Endothelial cell of umbilical vein (primary cell): ENCODE measurements at regions not wholly inside any gene's neighbourhood (a gene's known extent, or its start where the extent isn't known, plus 50 kb on each side); places are given as distances from the start of the nearest gene placed in this dataset.

ENCODE experiments used
- BruUV-seq: library from RNA; stranded (reverse); fragments of 400-500 nt; replicated peaks from 2 replicates; lab custom pipeline; 2021; lab: Mats Ljungman, UMichigan
- CTCF ChIA-PET: fragments of 300-600, 350-600 bp; sonication (Branson Sonifier 250); formaldehyde crosslinking; loops from one replicate; lab custom pipeline; 2021; ENCODE audit warnings: antibody characterized with exemption, inconsistent platforms; lab: Charles Lee
- POLR2A ChIA-PET: fragments of 300-600, 350-600 bp; sonication (Branson Sonifier 250); formaldehyde crosslinking; loops from one replicate; lab custom pipeline; 2021; ENCODE audit warnings: antibody characterized with exemption, inconsistent platforms; lab: Charles Lee
- DNase-seq: peaks from one replicate; pipeline ENCODE4 v3.0.0-alpha.2; 2011; ENCODE audit warnings: low read depth, low spot score
- FAIRE-seq: peaks from 2 replicates; lab custom pipeline; 2011; peaks lifted over from hg19 to GRCh38; lab: Jason Lieb, UNC
- H2AFZ ChIP-seq: 2 replicates; pipeline ENCODE4 v1.6.0; 2012; ENCODE audit warnings: low read depth, low read length, control low read depth, inconsistent platforms
- H3K27ac ChIP-seq: 2 replicates; pipeline ENCODE4 v1.5.1; 2011; ENCODE audit warnings: low read depth, mild to moderate bottlenecking, control low read depth, low read length, moderate library complexity; ENCODE audit not compliant: insufficient read depth
- H3K27me3 ChIP-seq, 2 experiments: 2 replicates each; pipeline versions ENCODE4 v1.6.0 to v1.6.1; 2011; ENCODE audit warnings: low read length in 2 of 2, mixed read lengths in 1 of 2; ENCODE audit not compliant: control insufficient read depth in 2 of 2, insufficient read depth in 2 of 2
- H3K36me3 ChIP-seq, 2 experiments: 2 replicates in 1 of 2; 3 replicates in 1 of 2; pipeline ENCODE4 v1.5.1; 2011; ENCODE audit warnings: low read length in 2 of 2, mild to moderate bottlenecking in 1 of 2, moderate library complexity in 1 of 2; ENCODE audit not compliant: control insufficient read depth in 2 of 2, insufficient read depth in 2 of 2; ENCODE audit errors: extremely low read depth in 1 of 2
- H3K4me1 ChIP-seq: 3 replicates; pipeline ENCODE4 v1.5.1; 2011; ENCODE audit warnings: mild to moderate bottlenecking, low read length; ENCODE audit not compliant: control insufficient read depth, insufficient read depth; ENCODE audit errors: extremely low read depth
- H3K4me2 ChIP-seq: 2 replicates; pipeline ENCODE4 v1.6.1; 2011; ENCODE audit warnings: low read length, control low read depth, mixed read lengths; ENCODE audit not compliant: insufficient read depth
- H3K4me3 ChIP-seq, 3 experiments: fragments of 200-600 bp in 1 of 3; sonication (generic), shearing (Covaris generic) in 1 of 3; replicated peaks in 1 of 3; 2 replicates each; pipeline ENCODE4 v1.5.1; 2011 to 2016; ENCODE audit warnings: control low read depth in 3 of 3, low read length in 3 of 3, mild to moderate bottlenecking in 2 of 3, inconsistent platforms in 1 of 3, low read depth in 1 of 3, moderate library complexity in 1 of 3; ENCODE audit not compliant: insufficient read depth in 1 of 3
- H3K79me2 ChIP-seq: 2 replicates; pipeline ENCODE4 v1.6.0; 2012; ENCODE audit warnings: low read length, inconsistent platforms; ENCODE audit not compliant: control insufficient read depth, insufficient read depth
- H3K9ac ChIP-seq: replicated peaks from 2 replicates; pipeline ENCODE3; 2011; ENCODE audit warnings: low read length, control low read depth; ENCODE audit not compliant: insufficient read depth; ENCODE audit errors: extremely low read depth
- H3K9me1 ChIP-seq: replicated peaks from 3 replicates; pipeline ENCODE4 v1.6.0; 2011; ENCODE audit warnings: mild to moderate bottlenecking, low read length; ENCODE audit not compliant: control insufficient read depth, insufficient read depth; ENCODE audit errors: extremely low read depth
- H3K9me3 ChIP-seq: replicated peaks from 2 replicates; pipeline ENCODE4 v1.5.1; 2012; ENCODE audit warnings: low read length, inconsistent platforms; ENCODE audit not compliant: control insufficient read depth, insufficient read depth
- H4K20me1 ChIP-seq: replicated peaks from 2 replicates; pipeline ENCODE3; 2011; ENCODE audit warnings: mild to moderate bottlenecking, low read length; ENCODE audit not compliant: control insufficient read depth, insufficient read depth; ENCODE audit errors: extremely low read depth
- EZH2 ChIP-seq: IDR thresholded peaks from 2 replicates; pipeline ENCODE4 v1.6.1; 2012; ENCODE audit warnings: borderline replicate concordance, low read depth, mild to moderate bottlenecking, moderate library complexity, low read length, inconsistent platforms; ENCODE audit not compliant: severe bottlenecking
- FOS ChIP-seq: IDR thresholded peaks from 2 replicates; pipeline ENCODE4 v1.6.1; 2011; ENCODE audit warnings: mild to moderate bottlenecking, low read length, moderate library complexity, borderline replicate concordance; ENCODE audit not compliant: insufficient read depth
- GATA2 ChIP-seq: IDR thresholded peaks from 2 replicates; pipeline ENCODE4 v1.7.0; 2011; ENCODE audit warnings: low read depth, mild to moderate bottlenecking, moderate library complexity, mixed read lengths, low read length; ENCODE audit not compliant: insufficient read length, insufficient read depth
- JUN ChIP-seq: IDR thresholded peaks from 2 replicates; pipeline ENCODE4 v1.6.1; 2011; ENCODE audit warnings: borderline replicate concordance, low read depth; ENCODE audit not compliant: insufficient read length, insufficient read depth
- MYC ChIP-seq: IDR thresholded peaks from one replicate; pipeline ENCODE4 v1.6.1; 2011; ENCODE audit warnings: mild to moderate bottlenecking, low read depth, low read length
- POLR2A ChIP-seq: IDR thresholded peaks from 2 replicates; pipeline ENCODE4 v1.6.1; 2012; ENCODE audit warnings: low read depth, mild to moderate bottlenecking, control low read depth, low read length
- POLR2AphosphoS5 ChIP-seq: IDR thresholded peaks from 2 replicates; pipeline ENCODE4 v1.6.1; 2012; ENCODE audit warnings: low read depth, mild to moderate bottlenecking, control low read depth, low read length, moderate library complexity; ENCODE audit not compliant: insufficient read depth
- dilution Hi-C: fragments of 300-500 bp; cut with MboI; formaldehyde crosslinking; loops from one replicate; pipeline ENCODE4 v1.15.0; 2019; ENCODE audit warnings: low sequenced_read_pairs; ENCODE audit not compliant: extremely low pct_ligation_motif_present
- intact Hi-C: fragments of 100-400 bp; cut with micrococcal nuclease; formaldehyde crosslinking; loops from one replicate; pipeline ENCODE4 v1.10.0; 2022
- TF ChIP-seq, protein P1 (sequence below), 2 donors: IDR thresholded peaks; 1 replicate in 1 of 2; 2 replicates in 1 of 2; pipeline ENCODE4 v1.5.1; 2011; ENCODE audit warnings: low read length in 2 of 2, mild to moderate bottlenecking in 2 of 2, moderate library complexity in 2 of 2, control low read depth in 1 of 2, inconsistent platforms in 1 of 2, low read depth in 1 of 2; ENCODE audit not compliant: insufficient read depth in 1 of 2; ENCODE audit errors: extremely low read depth in 1 of 2
- TF ChIP-seq, protein P2 (sequence below): IDR thresholded peaks from 2 replicates; pipeline ENCODE4 v1.6.1; 2011; ENCODE audit not compliant: insufficient read depth, insufficient read length

- POLR2A ChIA-PET = no interaction called here
- Histone ChIP-seq H3K9me1 (no peaks in the 10 kb centered on the region), H3K79me2 (no peaks in the 10 kb centered on the region), H3K4me2 (no peak overlapping the region), H3K4me3 (no peak overlapping the region), H3K9me3 (peaks cover 9% of the 10 kb centered on the region), H3K9ac (no peak overlapping the region), H2AFZ (no peak overlapping the region), H4K20me1 (no peaks in the 10 kb centered on the region), H3K27ac (no peak overlapping the region), H3K4me1 (no peaks in the 10 kb centered on the region), H3K36me3 (no peaks in the 10 kb centered on the region), H3K27me3 (no peaks in the 10 kb centered on the region)
- DNase-seq (no peak), FAIRE-seq (no peak)
- BruUV-seq = no TSS peak
- dilution Hi-C loops = no loop called here
- CTCF ChIA-PET = no interaction called here
- intact Hi-C loops = no loop called here
- TF ChIP-seq EZH2 (no peak), JUN (no peak), FOS (no peak), POLR2AphosphoS5 (no peak), MYC (no peak), GATA2 (no peak), POLR2A (no peak)
- TF ChIP-seq, protein P1, sequence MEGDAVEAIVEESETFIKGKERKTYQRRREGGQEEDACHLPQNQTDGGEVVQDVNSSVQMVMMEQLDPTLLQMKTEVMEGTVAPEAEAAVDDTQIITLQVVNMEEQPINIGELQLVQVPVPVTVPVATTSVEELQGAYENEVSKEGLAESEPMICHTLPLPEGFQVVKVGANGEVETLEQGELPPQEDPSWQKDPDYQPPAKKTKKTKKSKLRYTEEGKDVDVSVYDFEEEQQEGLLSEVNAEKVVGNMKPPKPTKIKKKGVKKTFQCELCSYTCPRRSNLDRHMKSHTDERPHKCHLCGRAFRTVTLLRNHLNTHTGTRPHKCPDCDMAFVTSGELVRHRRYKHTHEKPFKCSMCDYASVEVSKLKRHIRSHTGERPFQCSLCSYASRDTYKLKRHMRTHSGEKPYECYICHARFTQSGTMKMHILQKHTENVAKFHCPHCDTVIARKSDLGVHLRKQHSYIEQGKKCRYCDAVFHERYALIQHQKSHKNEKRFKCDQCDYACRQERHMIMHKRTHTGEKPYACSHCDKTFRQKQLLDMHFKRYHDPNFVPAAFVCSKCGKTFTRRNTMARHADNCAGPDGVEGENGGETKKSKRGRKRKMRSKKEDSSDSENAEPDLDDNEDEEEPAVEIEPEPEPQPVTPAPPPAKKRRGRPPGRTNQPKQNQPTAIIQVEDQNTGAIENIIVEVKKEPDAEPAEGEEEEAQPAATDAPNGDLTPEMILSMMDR (IDR thresholded peaks at IDR 0.05; ENCODE audit: extremely low read depth in 1 of 2, insufficient read depth in 1 of 2, low read depth in 1 of 2, low read length in 2 of 2) = no peak
- TF ChIP-seq, protein P2, sequence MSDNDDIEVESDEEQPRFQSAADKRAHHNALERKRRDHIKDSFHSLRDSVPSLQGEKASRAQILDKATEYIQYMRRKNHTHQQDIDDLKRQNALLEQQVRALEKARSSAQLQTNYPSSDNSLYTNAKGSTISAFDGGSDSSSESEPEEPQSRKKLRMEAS = no peak
Measured at GRCh38 chr16:35142809-35143192, 1683.4 kb downstream of the TP53TG3F start.
